ENCODE measurements at regions not wholly inside any gene's neighbourhood (a gene's known extent, or its start where the extent isn't known, plus 50 kb on each side); places are given as distances from the start of the nearest gene placed in this dataset.
A peak's percentile ranks its signal among the peaks of the same experiment; 100 is the strongest.
"Not testable (repeated sequence)": the region's sequence is repeated elsewhere in the genome, so short reads cannot be mapped to it uniquely, and the experiment has no call there.

DNA sequence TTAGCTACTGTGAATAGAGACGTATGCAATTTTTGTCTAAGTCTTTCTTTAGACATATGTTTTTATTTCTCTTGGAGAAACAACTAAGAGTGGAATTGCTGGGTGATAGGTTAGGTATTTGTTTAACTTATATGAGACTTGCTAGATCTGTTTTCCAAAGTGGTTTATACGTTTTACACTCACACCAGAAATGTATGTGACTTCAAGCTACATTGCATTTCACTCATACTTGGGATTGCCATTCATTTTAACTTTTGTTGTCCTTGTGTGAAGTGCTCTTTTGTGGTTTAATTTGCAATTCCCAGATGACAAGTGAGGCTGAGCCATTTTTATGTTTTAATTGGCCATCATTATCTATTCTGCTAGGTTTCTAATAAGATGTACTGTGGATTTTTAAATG is 817.2 kb downstream of the GLUD2 start:
- DNase-seq (ENCODE audit: low read depth): no peak

DNA sequence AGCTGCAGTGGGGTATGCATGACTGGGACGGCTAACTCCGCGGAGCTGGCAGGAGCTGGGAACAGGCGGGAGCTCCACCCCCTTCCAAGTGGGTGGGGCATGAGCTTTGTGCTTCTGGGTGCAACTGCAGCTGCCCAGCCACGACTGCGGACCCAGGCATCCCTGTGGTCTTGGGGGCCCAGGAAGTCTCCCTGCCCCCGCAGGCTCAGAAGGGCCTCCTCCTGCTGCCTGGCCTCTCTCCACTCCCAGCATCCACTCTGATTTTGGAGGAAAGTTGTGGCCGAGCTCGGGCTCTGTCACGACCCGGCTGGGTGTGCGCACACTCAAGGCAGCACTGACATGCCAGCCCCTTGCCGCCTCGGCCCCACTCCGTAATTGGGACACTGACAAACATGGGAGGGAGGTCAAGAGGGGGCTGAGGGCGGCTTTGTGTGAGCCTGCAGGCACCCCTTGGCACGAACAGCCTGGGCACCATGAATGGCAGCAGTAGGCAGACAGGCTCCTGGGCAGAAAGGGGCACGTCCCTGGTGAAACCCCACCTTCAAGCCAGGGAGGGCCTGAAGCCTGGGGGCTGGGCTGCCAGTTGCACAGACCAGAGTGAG is 822.6 kb downstream of the GLUD2 start:
- no peak for DNase-seq (ENCODE audit: low read depth)

DNA sequence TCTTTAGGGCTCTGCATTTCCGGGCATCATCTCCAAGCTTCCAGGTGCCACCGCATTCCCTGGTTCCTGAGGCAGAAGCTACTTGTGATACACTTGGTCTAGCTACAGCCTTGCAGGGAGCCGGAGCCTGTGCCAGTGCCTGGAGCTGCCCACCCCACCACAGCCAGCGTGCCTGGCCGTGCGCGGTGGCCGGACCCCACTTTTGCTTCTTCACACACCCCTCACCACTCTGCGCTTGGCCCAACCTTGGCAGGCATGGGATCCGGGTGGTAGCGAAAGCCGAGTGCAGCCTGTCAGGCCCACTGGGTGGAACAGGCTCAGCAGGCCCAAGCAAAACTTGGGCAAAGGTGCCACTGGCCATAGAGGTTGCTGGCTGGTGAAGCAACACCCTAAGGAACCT is 823.7 kb downstream of the GLUD2 start:
- DNase-seq (ENCODE audit: low read depth): no peak

DNA sequence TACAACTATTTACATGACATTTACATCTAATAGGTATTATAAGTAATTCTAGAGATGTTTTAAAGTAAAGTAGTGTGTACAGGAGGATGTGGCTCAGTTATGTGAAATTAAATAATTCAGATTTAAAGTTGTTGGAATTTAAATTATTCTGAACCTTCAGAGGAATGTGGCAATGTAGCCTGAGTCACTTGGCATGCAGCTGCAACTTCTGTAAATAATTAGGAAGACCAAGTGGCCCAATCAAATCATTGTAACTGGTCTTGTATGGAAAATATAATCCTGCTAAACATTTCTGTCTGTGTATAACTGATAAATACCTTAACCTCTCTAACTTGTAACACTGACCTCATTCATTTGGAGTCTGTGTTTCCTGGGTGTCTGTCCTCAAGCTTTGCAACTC is 828.9 kb downstream of the GLUD2 start:
- DNase-seq (ENCODE audit: low read depth): peak; percentile 13

DNA sequence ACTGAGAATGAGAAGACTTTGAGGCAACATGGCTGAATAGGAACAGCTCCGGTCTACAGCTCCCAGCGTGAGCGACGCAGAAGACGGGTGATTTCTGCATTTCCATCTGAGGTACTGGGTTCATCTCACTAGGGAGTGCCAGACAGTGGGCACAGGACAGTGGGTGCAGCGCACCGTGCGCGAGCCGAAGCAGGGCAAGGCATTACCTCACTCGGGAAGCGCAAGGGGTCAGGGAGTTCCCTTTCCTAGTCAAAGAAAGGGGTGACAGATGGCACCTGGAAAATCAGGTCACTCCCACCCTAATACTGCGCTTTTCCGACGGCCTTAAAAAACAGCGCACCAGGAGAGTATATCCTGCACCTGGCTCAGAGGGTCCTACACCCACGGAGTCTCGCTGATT is 829.9 kb downstream of the GLUD2 start:
- DNase-seq (ENCODE audit: low read depth): not testable (repeated sequence)

DNA sequence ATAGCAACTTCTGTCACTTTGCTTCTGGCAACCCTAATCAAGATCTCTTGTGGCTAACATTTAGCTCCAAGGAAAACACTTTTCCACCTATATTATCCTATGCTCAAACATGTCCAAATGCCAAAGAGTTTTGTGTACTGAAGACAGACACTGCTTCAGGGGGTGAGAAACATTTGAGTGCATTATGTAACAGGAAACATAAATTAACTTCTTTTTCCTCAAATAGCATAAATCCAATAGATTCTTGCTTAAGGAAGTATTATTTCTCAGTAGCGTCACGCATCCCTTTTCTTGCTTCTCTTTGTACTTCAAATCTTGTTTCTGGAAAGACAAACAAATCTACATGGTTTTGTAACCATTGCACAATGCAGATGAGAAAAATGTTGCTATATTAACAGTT is 839.1 kb downstream of the GLUD2 start:
- no peak for DNase-seq (ENCODE audit: low read depth)

DNA sequence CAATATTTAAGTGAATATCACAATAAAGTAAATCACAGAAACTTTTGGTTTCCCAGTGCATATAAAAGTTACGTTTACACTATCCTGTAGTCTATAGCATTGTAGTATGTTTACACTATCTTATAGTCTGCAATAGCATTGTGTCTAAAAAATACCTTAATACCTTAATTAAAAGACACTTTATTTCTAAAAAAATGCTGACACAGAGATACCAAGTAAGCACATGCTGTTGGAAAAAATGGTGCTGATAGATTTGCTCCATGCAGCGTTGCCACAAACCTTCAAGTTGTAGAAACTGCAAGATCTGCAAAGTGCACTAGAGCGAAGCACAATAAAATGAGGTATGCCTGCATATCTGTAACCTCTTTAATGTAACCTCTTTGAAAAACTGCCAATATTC is 847.3 kb downstream of the GLUD2 start:
- no peak for DNase-seq (ENCODE audit: low read depth)

- no peak for DNase-seq (ENCODE audit: low read depth)
Observed at GRCh38 chrX:121902463-121902862, 855.1 kb downstream of the GLUD2 start.

DNA sequence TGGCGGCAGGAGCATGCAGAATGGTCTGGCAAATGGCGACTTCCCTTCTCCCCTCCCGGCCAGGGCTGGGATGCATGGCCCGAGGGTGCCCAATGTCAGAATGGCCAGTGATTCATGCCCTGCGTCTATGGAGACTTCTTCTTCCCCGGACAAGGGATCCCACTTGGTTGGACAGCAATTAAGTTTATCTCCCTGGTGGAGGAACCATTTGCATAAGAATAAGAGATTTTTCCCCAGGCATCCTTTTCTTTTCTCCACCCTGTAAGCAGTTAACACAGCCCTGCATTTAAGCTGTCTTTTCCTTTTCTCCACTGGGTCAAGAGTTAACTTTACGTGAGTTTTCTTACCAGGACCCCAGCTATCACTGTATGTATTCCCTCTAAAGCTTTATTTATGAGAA is 856.6 kb downstream of the GLUD2 start:
- DNase-seq (ENCODE audit: low read depth): no peak

- no peak for DNase-seq (ENCODE audit: low read depth)
Observed at GRCh38 chrX:121921258-121921657, 873.8 kb downstream of the GLUD2 start.

DNA sequence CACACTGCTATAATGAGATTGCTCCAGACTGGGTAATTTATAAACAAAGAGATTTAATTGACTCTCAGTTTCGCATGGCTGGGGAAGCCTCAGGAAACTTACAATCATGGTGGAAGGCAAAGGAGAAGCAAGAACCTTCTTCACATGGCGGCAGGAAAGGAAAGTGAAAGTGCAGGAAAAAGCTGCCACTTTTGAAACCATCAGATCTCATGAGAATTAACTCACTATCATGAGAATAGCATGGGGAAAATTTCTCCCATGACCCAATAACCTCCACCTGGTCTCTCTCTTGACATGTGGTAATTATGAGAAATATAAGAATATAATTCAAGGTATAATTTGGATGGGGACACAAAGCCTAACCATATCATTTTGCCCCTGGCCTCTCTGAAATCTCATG is 884.2 kb downstream of the GLUD2 start:
- DNase-seq (ENCODE audit: low read depth): no peak

- no peak for DNase-seq (ENCODE audit: low read depth)
Observed at GRCh38 chrX:121932688-121933087, 885.3 kb downstream of the GLUD2 start.

- no peak for DNase-seq (ENCODE audit: low read depth)
Observed at GRCh38 chrX:121949041-121949760, 901.8 kb downstream of the GLUD2 start.

DNA sequence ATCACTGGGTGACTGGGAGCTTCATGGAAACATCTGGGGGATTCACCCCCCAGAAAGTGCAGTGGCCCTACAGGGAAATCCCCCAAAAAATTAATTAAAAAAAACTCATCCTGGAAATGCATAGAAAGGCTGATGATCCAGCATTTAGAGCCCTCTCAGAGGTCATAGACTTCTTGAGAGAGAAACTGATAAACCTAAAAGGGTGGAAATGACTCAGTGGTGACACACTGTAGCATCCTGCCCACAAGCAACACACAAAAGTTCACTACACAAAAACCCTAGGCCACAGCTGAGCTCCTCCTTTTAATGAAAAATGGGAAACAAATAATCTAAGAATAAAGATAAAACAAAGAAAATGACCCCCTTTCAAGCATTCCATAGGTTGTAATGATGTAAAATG is 911.5 kb downstream of the GLUD2 start:
- DNase-seq (ENCODE audit: low read depth): peak; percentile 41

- no peak for DNase-seq (ENCODE audit: low read depth)
Observed at GRCh38 chrX:121975671-121976070, 928.3 kb downstream of the GLUD2 start.

- peak; percentile 0 for DNase-seq (ENCODE audit: low read depth)
Observed at GRCh38 chrX:121987163-121987562, 939.8 kb downstream of the GLUD2 start.

DNA sequence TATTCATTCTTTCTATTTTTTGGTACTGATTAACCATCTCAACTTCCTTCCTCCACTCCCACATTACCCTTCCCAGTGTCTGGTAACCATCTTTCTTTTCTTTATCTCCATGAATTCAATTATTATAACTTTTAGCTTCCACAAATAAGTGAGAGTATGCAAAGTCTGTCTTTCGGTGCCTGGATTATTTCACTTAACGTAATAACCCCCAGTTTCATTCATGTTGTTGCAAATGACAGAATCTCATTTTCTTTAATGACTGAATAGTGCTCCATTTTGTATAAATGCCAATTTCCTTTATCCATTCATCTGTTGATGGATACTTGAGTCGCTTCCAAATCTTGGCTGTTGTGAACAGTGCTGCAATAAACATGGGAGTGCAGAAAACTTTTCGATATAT is 940.4 kb downstream of the GLUD2 start:
- DNase-seq (ENCODE audit: low read depth): no peak

DNA sequence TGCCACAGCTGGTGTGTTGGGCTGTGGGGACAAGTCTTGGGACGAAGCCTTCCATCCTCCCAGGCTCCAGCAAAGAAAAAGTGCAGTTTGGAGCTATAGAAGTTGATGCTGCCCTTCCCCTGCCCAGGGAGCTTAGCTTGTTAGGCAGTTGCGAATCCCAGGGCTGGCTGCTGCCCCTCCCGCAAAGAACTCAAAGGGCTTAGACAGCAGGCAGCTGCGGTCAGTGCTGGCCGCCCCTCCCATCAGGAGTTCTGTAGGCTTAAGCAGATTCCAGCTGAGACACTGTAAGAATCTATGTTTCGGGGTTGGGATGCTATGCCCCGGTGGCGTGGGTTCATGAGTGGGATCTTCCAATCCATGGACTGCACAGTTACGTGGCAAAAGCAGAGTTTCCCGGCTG is 956.7 kb downstream of the GLUD2 start:
- DNase-seq (ENCODE audit: low read depth): no peak

DNA sequence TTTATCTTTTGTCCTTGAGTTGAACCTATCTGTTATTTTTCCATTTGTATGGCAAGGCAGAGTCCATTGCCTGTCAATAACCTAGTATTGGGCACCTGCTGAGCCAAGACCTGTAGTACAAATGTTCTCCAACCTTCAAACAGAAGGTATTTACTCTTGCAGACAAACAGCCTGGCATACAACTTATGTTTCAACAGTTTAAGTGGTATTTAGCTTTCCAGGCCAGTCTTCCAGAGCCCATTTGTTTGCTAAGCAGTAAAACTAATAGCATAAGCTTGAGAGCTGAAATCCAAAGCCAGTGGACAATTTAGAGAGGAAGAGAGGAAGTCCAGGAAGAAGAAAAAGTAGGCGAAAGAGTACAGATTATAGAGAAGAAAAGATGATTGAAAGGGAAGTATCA is 979.3 kb downstream of the GLUD2 start:
- no peak for DNase-seq (ENCODE audit: low read depth)

DNA sequence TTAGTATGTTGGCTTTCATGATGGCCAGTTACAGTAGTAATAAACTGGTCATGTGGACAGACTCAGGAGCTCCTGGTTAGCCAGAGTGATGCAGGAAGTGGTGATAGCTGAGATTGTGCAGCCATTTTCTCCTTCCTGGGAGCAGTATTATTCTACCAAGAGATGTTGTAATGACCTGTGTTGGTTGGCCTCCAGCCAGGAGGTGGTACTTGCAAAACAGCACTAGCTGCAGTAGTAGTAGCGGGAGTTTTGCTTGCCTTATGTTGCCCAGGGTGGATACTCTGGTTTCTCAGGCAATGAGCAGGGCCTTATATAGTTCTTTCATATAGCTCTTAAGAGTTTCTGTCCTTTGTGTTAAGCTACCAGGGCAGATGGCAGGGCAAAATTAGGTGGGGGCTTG is 998.8 kb downstream of the GLUD2 start:
- no peak for DNase-seq (ENCODE audit: low read depth)

GRCh38 chrX:122046815-122047214 is 999.4 kb downstream of the GLUD2 start:
- DNase-seq (ENCODE audit: low read depth): no peak

DNA sequence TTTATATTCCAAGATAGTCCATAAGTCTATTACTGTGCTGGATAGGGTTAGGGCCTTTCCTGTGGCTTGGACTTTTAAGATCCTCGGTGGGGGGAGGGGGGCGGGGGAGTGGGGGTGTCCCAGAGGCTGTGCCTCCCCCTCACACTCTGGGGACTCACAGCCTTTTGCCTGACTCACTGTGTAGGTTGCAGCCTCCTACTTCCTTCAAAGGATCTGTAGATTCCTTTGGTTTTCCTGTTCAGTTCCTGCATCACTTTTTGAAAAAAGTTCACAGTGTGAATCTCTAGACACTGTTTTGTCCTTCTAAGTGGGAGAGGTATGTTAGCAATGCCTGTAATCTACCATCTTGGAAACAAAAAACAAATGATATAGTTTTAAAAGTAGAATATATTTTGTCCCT is 999.9 kb downstream of the GLUD2 start:
- no peak for DNase-seq (ENCODE audit: low read depth)

- no peak for DNase-seq (ENCODE audit: low read depth)
Observed at GRCh38 chrX:122055460-122055859, 1008.0 kb downstream of the GLUD2 start.

All from ELR (cell line).